Right kidney (tissue), 1 donor: ENCODE measurements at regions not wholly inside any gene's neighbourhood (a gene's known extent, or its start where the extent isn't known, plus 50 kb on each side); places are given as distances from the start of the nearest gene placed in this dataset.
"Not testable (repeated sequence)": the region's sequence is repeated elsewhere in the genome, so short reads cannot be mapped to it uniquely, and the experiment has no call there.

ENCODE experiments used
- DNase-seq: peaks from one replicate; pipeline ENCODE4 v3.0.0-alpha.2; 2016

- no peak for DNase-seq
Measured at GRCh38 chr15:62644889-62645742, 397.4 kb upstream of the TPM1 start.

DNA sequence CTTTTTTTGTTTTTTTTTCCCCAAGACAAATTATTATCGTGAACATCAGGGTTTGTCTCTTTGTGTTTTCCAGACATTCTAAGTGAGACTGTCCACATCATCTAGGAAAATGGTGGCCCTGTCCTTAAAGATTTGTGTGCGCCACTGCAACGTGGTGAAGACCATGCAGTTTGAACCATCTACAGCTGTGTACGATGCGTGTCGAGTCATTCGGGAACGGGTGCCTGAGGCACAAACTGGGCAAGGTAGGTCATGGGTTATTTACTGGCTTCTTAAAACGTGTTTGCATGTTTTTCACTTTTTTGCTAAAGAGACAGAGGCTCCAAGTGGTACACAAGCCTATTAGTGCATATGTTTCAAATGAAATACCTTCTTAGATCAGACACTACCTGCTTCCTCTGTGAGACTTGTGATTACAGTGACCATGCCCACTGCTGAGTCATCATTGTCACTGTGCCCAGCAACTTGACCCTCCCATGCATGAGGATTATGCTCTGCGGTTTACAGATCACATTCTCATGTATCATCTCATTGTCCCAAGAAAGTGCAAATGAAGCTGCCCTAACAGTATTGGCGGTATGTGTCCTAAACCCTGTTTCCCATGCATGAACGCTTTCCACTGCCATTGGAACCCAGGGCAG is 395.2 kb upstream of the TPM1 start:
- no peak for DNase-seq

GRCh38 chr15:62647843-62648505 is 394.6 kb upstream of the TPM1 start:
- DNase-seq = no peak

- no peak for DNase-seq
Measured at GRCh38 chr15:62648954-62649353, 393.6 kb upstream of the TPM1 start.

DNA sequence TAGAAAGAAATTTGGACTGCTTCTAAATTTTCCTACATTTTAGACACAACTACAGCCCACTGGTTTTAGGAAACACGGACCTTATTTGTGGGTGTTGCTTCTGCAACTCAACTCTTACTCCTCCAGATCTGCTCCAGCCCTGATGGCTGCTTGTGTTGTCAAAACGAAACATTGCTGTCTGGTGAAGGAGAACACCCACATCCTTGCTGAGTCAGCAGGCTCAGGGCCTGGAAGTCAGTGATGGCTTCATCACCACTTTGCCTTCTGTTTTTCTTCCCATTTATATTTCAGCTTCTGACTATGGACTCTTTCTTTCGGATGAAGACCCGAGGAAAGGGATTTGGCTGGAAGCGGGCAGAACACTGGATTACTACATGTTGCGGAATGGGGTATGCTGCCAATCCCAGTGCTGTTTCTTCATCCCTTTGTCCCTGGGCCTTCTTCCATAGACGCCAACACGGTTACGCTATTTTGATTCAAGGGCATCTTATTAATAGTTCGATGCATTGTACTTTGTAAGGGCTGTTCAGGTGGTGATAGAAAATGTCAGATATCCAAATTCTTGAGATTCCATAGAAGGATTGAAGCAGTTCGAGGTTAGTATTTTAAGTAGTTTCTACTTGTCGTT is 392.6 kb upstream of the TPM1 start:
- no peak for DNase-seq

DNA sequence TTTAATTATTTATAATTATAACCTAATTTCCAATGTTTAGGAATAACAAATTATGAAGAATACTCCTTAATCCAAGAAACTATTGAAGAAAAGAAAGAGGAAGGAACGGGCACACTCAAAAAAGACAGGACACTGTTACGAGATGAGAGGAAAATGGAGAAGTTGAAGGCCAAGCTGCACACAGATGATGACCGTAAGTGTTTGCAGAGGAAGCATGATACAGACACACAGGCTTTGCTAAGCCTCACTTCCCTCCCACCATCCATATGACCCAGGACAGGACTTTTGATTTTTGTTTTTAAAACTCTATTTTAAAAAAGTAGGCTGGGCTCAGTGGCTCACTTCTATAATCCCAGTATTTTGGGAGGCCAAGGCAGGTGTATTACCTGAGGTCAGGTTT is 389.4 kb upstream of the TPM1 start:
- no peak for DNase-seq

GRCh38 chr15:62656071-62656470 is 386.5 kb upstream of the TPM1 start:
- no peak for DNase-seq

GRCh38 chr15:62657501-62657900 is 385.0 kb upstream of the TPM1 start:
- DNase-seq = not testable (repeated sequence)

GRCh38 chr15:62658498-62658897 is 384.0 kb upstream of the TPM1 start:
- DNase-seq = no peak

- no peak for DNase-seq
Measured at GRCh38 chr15:62663547-62663946, 379.0 kb upstream of the TPM1 start.

DNA sequence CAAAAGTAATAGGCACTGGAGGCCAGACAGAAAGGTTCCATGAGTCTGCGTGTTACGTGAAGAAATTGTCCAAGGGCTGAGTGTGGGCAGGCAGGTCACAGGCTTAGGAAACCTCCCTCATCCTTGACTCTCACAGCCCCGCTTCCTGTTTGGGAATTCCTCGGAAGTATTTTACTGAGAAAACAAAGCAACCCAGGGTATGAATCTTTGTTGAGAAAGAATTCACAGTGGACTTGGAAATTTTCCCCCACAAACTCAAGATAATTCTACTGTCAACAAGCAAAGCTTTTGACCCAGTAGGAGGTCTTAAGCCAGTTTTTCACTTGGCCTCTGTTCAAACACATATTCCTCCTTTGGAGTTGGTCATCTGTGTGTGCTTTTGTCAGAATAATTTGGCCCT is 377.1 kb upstream of the TPM1 start:
- peak; percentile 21 for DNase-seq

- DNase-seq = no peak
Measured at GRCh38 chr15:62666046-62666445, 376.5 kb upstream of the TPM1 start.

GRCh38 chr15:62672268-62672667 is 370.3 kb upstream of the TPM1 start:
- DNase-seq = no peak

- no peak for DNase-seq
Measured at GRCh38 chr15:62676891-62677290, 365.7 kb upstream of the TPM1 start.

DNA sequence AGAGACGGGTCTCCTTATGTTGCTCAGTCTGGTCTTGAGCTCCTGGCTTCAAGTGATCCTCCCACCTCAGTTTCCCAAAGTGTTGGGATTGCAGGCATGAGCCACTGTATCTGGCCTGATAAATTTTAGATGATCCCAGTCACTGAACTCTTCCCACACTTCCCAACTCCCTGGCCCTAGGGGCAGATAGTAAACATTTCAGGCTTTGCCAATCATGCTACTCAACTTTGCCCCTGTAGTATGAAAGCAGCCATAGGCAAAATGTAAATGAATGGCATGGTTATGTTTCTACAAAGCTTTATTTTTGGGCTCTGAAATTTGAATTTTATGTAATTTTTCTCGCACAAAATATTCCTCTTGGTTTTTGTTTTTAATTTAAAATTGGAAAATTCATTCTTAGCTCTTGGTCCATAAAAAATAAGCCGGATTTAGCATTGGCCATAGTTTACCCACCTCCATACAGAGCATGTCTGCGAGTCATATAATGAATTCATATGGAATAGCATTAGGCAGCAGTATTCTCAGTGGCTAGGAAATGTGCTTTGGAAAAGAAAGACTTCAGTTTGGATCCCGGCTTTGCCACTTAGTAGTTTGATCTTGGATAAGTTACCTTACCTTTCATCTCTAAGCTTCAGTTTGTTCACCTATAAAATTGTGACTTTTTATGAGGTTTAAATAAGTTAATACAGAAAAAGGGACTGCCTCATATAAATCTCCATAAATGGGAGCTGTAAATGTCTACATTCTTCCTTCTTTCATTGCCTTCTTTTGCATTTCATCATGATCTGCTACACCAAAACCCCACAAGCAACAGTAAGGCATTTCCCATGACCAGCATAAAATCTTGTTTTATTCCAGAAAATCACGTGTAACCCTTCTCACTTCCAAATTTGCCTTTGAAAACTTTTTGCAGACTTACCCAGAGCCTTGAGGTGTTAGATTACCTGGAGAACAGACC is 360.3 kb upstream of the TPM1 start:
- no peak for DNase-seq

GRCh38 chr15:62683192-62683591 is 359.4 kb upstream of the TPM1 start:
- not testable (repeated sequence) for DNase-seq

DNA sequence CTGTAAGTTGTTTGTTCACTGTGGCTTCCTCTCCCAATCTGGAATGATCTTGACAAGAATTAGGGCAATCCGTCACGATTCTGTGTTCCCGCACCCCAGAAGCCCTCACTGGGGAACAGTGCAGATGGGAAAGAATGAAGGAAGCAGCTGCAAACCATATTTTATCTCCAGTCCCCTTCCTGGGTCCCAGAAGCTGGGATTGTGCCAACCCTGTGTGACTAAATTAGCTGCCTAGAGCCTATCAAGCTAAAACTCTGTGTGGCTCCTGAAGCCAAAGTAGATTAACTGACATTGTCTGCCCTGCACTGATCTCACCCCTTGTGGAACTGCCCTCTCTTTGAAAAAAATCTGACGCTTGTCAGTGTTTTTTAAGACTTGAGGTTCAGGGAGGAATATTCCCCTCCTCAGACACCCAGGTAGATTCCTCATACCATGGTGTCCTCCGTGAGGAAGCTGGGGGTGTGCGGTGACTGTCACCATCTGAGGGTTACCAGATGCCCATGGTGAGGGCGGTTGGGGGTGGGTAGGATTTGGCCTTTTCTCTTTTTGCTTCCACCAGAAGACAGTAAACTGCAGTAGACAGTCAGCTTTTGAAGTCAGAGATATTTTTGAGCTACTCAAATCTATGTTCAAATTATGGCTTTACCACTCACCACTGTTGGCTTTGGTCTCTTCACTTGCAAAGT is 358.3 kb upstream of the TPM1 start:
- DNase-seq = no peak

DNA sequence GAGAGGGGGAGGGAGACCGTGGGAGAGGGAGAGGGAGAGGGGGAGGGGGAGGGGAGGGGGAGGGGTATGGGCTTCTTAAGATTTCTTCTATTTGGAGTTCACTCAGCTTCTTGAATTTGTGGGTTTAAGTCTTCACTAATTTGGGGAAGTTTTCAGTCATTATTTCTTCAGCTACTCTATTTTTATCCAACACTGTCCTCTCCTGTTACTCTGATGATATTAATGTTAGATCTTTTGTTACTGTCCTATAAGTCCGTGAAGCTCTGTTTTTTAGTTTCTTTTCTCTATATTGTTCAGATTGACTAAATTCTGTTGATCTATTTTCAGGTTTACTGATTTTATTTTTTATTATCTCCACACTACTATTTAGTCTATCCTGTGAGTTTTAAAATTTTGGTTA is 351.5 kb upstream of the TPM1 start:
- DNase-seq = no peak

- no peak for DNase-seq
Measured at GRCh38 chr15:62697636-62698035, 344.9 kb upstream of the TPM1 start.

DNA sequence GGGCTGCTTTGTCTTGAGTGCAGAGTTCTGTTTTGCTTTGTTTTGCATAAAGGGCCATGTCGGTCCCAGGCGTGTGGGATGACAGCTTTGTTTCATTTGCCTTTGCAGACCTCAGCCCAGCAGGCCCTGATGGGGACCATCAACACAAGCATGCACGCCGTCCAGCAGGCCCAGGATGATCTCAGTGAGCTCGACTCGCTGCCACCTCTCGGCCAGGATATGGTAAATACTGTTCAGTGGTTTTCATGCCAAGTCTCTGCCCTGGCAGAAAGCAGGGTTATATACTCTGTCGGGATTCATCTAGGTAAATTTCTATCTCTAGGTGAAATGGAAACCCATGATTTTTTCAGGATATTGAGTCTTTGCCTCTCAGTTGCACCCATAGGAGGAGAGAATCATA is 343.9 kb upstream of the TPM1 start:
- DNase-seq = no peak

GRCh38 chr15:62706317-62706716 is 336.2 kb upstream of the TPM1 start:
- DNase-seq = no peak
